Upper lobe of left lung (tissue), 4 donors: ENCODE measurements at regions not wholly inside any gene's neighbourhood (a gene's known extent, or its start where the extent isn't known, plus 50 kb on each side); places are given as distances from the start of the nearest gene placed in this dataset.

Experiments
- POLR2A ChIP-seq, 4 donors: fragments of 450-650 bp; IDR thresholded peaks; one replicate each; pipeline ENCODE4 v1.5.1; 2016 to 2017; ENCODE audit warnings: antibody characterized with exemption in 4 of 4, mild to moderate bottlenecking in 2 of 4
- TF ChIP-seq, protein P1 (sequence below), 6 experiments: fragments of 450-650 bp in 4 of 6; fragments of 200-600 bp in 2 of 6; sonication (generic) in 2 of 6; IDR thresholded peaks; one replicate each; pipeline ENCODE4 v1.5.1; 2016 to 2019; ENCODE audit warnings: antibody characterized with exemption in 6 of 6

DNA sequence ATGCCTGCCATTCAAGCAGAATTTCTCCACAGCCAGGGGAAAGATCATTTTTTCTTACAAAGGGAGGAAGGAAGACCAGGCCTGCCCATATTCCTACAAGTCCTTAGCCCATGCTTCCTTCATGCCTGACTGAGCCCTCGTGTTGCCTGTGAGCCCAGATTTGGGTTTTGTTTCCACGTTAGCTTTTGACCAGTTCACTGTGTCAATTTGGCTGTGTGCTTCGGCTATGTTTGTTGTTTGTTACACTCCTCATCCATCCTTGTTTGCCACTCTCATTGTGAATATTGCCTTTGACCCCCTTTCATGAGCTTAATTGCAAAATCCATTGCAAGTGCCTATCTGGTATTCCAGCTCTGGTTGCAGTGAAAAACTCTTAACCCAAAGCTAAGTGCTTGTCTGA lies 84.7 kb upstream of the RIOK2 start:
- TF ChIP-seq, protein P1, sequence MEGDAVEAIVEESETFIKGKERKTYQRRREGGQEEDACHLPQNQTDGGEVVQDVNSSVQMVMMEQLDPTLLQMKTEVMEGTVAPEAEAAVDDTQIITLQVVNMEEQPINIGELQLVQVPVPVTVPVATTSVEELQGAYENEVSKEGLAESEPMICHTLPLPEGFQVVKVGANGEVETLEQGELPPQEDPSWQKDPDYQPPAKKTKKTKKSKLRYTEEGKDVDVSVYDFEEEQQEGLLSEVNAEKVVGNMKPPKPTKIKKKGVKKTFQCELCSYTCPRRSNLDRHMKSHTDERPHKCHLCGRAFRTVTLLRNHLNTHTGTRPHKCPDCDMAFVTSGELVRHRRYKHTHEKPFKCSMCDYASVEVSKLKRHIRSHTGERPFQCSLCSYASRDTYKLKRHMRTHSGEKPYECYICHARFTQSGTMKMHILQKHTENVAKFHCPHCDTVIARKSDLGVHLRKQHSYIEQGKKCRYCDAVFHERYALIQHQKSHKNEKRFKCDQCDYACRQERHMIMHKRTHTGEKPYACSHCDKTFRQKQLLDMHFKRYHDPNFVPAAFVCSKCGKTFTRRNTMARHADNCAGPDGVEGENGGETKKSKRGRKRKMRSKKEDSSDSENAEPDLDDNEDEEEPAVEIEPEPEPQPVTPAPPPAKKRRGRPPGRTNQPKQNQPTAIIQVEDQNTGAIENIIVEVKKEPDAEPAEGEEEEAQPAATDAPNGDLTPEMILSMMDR (IDR thresholded peaks at IDR 0.05): no peak
- TF ChIP-seq POLR2A (IDR thresholded peaks at IDR 0.05): no peak
